H54 (cell line): ENCODE measurements at regions not wholly inside any gene's neighbourhood (a gene's known extent, or its start where the extent isn't known, plus 50 kb on each side); places are given as distances from the start of the nearest gene placed in this dataset.

Experiments used
- DNase-seq: peaks from one replicate; pipeline ENCODE4 v3.0.0; 2011; ENCODE audit warnings: low spot score, mixed read lengths; ENCODE audit not compliant: insufficient read length
- FAIRE-seq: peaks from 3 replicates; lab custom pipeline; 2011; peaks lifted over from hg19 to GRCh38; lab: Jason Lieb, UNC
- POLR2A ChIP-seq: IDR thresholded peaks from 2 replicates; pipeline ENCODE4 v1.6.1; 2011; ENCODE audit warnings: low read depth, mild to moderate bottlenecking, low read length

DNA sequence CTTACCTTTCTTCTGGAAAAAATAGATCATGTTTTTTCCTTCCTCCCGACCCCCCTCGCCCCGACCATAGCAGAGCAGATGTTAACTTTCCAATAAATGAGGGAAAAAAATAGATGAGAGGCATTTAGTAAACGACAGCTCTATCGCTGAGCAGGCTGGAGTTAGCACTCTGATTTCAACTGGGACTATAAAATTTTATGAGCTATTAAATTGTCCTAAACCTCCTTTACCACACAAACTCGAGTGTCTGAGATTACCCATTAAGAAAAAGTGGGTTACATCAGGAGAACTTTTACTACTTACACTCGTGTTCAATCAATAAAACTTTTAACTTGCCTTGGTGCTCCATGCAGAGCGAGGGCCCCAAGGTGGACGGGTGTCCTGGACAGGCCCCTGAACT is 59.8 kb upstream of the RNU6ATAC start:
- FAIRE-seq (no peak), DNase-seq (no peak)
- TF ChIP-seq POLR2A, result no peak

DNA sequence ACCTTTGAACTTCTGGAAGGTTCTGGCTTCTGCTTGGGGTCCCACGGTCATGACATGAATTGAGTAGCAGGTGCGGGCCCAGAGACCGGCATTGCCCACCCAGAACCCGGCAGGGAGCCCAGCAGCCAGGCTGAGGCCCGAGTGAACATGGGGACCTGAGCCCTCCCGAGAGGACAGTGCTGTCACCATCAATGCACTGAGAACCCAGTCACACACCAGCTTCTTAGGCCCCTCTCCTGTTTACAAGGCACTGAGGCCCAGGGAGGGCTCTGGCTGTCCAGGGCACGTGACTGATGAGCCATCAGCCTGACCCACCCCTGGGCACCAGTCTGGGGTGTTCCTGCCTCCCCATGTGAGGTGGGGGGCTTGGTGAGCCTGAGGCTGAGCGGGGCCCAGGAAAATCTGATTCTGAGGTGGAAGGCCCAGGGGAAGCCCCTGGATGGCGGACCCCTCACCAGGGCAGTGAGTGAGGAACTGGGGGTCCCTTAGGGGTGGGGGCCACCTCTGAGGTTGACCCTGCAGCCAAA is 60.3 kb upstream of the RNU6ATAC start:
- DNase-seq, result no peak
- FAIRE-seq, result no peak
- TF ChIP-seq POLR2A, result no peak

DNA sequence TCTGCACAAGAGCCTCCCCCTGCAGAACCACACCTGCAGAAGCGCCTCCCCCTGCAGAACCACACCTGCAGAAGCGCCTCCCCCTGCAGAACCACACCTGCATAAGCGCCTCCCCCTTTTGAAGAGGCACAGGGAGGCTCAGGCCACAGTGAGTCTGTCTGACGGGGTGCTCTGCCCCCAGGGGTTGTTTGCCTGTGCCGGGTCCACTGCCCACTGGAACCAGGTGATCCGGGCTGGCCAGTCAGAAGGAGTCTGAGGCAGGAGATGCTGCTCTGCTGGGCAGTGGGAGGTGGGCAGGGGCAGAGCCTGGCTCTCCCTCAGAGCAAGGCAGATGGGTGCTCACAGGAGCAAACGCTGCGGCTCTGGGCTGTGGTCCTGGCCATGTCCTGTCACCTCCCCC is 60.8 kb upstream of the RNU6ATAC start:
- TF ChIP-seq POLR2A, result no peak
- DNase-seq, result no peak
- no peak for FAIRE-seq

DNA sequence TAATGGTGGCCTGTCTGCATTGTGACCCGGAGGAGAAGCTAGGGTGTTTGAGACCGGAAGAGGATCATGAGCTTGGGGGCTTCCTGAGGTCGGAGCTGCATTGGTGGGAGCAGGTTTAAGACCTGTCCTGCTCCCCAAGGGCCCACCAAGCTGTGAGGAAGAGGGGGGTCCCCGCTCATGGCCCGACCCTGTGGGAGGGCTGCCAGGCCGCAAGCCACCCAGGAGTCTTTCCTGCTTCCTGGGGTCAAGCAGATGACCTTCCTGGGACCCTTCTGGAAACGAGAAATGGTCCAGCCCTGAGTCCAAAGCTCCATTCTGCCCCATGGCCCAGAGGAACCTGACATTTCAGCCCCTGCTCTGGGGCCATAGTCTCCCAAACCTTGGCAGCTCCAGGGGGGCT is 61.5 kb upstream of the RNU6ATAC start:
- no peak for TF ChIP-seq POLR2A
- FAIRE-seq, result no peak

DNA sequence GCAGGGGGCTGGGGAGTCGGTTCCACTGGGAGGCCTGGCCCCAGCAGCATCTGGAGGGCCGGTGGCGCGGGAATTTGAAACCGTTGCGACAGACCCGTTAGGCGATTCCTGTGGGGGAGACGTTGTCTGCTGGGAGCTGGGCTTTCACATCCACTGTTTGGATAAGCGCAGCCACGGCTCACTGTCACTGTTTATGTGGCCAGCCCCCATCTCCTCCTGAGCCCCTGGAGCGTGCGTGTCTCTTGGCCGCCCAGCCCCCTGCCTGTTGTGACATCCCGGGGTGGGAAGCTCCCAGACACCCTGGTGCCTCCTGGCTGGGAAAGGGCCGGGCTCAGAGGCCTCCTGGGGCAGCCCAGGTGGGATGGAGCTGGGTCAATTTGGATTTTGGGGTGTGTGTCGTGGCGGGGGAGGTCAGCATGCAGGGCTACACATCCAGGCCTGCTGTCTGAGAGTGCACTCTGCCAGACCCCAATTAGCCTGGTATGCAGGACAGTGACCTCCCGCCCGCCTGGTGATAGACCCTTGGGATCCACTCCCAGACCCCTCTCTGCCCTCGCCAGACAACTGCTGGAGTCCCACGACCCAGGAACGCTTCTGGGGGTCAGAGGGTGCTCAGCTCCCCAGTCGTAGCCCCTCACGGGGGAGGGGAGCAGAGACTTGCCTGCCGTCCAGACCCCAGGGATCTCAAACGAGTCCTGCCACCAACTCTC is 62.0 kb upstream of the RNU6ATAC start:
- FAIRE-seq (no peak), DNase-seq (no peak)
- no peak for TF ChIP-seq POLR2A

More for the DNA sequence above, 61.5 kb upstream of the RNU6ATAC start:
- DNase-seq, result no peak

DNA sequence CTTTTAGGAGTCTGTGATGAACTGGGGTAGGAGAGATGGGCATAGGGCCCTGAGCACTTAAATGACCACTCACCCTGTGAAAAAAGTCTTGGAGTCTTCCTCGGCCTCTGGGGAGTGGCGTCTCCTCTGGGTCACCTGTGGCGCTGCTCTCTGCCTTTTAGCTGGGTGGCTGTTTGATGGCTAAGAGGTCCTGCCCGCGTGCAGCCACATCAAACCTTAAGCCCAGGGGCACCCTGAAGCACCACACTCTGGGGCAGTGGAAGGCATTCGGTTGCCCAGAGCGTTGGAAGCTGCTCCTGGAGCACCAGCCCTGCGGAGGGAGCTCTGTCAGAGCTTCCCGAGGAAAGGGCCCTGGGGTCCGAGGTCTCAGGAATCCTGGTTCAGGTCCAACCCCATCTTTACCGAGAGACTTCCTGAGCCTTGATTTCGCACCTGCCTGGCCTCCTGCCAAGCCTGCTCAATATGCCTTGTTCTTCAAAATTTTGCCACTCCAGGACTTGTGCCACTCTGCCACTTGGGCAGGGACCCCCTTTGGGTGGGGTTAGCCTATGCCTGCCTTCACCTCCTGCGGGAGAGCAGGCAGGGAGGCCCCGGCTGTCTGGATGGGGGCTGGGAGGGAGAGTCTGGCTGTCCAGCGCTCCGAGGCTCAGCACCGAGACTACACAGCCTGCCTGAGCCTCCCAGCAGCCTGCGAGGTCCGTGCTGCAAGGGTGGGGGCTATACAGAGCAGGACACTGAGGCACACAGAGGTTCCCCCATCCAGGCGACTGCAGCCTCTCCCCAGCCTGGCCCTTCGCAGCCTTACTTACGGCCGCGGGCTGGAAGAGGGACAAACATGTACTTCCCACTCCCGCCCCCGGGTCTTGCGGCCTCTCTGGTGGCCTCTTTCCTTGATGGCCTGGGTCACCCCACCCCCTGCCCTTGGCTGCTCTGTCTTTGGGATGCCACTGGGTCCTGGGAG is 63.4 kb upstream of the RNU6ATAC start:
- no peak for FAIRE-seq
- no peak for TF ChIP-seq POLR2A
- DNase-seq, result no peak

DNA sequence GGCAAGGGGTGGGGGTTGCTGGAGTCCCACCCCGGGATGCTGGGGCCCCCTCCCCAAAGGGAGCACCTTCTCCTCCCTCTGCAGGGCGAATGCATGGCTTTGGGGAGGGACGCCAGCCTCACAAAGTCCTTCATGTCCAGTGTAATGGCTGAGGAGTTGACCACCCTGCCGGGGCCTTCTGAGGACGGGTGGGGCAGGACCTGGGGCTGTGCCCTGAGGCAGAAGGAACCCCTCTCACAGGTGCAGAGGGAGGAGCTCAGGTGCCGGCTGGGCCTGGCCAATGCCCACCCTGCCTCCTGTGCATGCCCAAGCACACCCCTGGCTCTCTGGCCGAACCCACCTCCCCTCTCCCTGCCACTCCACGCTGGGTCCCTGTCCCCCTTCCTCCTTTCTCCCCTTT is 64.3 kb upstream of the RNU6ATAC start:
- DNase-seq, result no peak
- no peak for FAIRE-seq
- TF ChIP-seq POLR2A, result no peak

DNA sequence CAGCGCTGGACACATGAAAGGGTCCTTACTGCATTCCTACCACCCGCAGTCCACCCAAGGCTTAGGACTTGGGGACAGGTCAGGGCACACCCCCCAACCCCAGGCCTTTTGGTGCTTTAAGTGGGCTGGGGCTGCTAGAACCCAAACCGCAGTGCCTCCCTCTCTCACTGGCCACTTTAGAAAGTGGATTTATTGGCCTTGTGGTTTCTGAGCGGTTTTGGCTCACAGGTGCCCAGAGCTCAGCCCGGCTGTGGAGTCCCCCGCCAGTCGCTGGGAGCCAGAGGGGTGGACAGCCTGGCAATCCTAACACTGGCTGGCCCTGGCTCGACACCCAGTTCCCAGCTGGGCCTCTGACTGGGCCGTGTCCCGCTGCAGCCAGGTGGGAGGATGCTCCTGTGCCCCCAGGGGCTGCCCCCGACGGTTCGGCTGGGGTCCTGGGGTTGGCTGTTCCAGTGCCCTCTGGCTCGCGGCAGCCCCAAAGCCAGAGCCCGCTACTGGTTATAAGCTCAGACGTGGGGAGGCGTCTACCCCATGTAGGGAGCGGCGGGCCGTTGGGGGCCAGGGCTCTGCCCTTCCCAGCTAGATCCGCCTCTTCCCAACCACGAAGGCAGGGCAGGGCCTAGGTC is 65.2 kb upstream of the RNU6ATAC start:
- no peak for DNase-seq
- no peak for TF ChIP-seq POLR2A
- no peak for FAIRE-seq

DNA sequence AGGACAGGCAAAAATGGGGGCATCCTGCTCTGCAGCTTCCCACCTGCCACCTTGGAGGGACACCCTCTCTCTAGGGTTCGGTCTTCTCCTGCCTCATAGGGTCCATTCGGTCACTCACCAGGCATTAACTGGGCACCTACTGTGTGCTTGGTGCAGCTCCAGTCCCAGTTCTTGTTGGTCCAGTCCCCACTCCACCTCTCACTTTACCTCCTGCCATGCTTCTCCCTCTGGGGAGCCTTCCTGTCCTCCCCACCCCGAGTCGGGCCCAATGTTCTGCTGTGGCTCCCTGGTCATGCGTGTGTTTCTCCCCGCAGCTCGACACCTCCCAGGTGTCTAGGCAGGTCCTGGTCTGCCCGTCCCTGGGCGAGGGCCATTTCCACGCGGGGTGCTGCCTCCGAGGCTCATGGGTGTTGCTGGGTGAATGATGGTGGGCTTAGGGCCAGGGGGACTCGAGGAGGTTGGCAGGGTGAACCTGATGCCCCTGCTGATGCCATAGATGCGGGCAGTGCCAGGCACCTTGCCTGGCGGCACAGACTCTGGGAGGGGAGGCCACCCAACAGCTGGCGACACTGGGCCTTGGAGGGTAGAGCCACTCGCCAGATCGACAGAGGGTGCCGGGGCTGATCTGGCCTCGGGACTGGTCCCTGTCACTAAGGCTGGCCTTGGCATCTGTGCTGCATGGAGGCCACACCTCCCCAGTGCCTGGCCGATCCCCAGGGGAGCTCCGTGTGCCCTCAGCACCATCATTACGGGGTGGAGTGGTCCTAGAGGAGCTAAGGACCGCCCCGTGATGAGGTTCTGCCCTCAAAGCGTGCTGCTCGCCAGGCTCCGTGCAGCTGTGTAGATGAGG is 66.0 kb upstream of the RNU6ATAC start:
- no peak for FAIRE-seq
- no peak for DNase-seq
- TF ChIP-seq POLR2A, result no peak

DNA sequence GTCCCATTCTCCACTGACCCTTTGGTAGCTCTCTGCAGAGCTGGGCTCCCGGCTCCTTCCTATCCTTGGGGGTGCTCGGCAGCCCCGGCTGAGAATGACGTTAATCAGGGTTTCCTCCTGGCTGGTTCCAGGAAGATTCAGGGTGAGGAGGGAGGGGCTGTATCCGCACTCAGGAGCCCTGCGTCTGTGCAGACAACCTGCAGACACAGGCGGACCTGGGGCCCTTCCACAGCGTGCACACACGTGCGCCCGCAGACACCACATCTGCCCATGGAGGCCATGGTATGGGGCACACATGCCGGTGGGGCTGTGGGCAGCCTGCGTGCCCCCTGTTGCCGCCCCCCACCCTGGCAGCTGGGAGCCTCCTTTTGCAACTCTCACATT is 66.6 kb upstream of the RNU6ATAC start:
- DNase-seq (no peak), FAIRE-seq (no peak)

DNA sequence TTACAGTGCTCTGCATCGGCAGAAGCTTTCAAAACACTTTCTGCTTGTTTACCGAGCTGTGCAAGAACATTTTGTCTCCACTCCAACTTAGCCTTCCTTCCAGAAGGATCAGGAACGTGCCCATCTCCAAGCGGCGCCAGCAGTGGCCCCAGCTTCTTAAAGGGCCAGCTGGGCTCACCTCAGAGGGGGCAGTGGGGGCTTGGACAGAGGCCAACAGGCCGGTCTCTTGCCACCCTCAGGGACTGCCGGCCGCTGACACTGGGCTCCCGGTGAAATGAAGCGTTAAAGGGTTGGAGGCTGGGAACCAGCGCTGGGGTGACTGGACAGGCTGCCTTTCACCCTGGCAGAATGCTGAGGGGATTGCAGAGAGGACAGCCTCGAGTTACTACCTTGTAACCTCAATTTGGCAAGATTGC is 67.0 kb upstream of the RNU6ATAC start:
- FAIRE-seq (no peak), DNase-seq (no peak)
- TF ChIP-seq POLR2A, result no peak

More for the DNA sequence above, 66.6 kb upstream of the RNU6ATAC start:
- no peak for TF ChIP-seq POLR2A

DNA sequence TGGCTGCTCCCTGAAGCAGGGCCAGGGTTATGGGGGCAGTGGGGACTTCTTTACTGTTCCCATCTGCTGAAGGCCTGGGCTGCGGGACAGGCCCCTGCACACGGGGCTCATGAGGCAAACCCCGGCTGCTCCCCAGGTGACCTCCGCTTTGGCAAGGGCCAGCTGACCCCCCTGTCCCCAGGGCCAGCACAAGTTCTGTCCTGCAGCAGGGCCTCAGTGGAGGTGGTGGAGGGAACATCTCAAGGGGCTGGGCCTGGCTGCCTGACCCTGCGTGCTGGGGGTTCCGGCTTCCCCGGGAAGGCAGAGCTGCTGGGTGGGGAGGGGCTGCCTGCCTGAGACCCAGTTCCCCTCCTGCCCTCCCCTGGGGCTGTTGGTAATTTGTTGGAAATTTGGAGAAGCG is 67.4 kb upstream of the RNU6ATAC start:
- no peak for DNase-seq
- no peak for FAIRE-seq
- no peak for TF ChIP-seq POLR2A

DNA sequence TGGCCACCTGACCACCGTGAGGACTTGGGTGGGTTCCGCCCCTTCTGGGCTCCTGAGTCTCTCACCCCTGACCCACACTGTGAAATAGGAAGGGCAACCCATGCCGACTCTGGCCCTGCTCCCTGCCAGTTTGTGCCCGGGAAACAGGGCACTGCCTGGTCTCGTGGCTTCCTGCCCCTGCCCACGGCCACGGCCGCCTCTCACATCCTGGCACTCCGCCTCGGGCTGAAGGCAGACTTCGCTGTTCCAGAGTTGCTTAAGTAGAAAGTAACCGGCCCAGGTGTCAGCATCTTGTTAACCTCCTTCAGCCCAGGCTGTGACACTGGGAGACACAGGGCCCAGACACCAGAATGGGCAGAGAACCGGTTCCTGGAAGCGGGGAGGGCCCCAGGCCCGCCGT is 68.7 kb upstream of the RNU6ATAC start:
- TF ChIP-seq POLR2A, result no peak
- DNase-seq (no peak), FAIRE-seq (no peak)
